WTC11 (cell line): ENCODE measurements at regions not wholly inside any gene's neighbourhood (a gene's known extent, or its start where the extent isn't known, plus 50 kb on each side); places are given as distances from the start of the nearest gene placed in this dataset.

ENCODE experiments used
- ATAC-seq: fragments of 200-7000 bp; cut with Tn5 transposase; 2 replicates; pipeline ENCODE4 v1.10.0; 2021; ENCODE audit warnings: mild to moderate bottlenecking, moderate library complexity
- CTCF ChIA-PET: fragments of 300-600 bp; sonication (Branson Sonifier 250); formaldehyde crosslinking; loops from one replicate; lab custom pipeline; 2021; ENCODE audit warnings: antibody characterized with exemption; lab: Charles Lee
- POLR2A ChIA-PET: fragments of 350-600 bp; sonication (Branson Sonifier 250); formaldehyde crosslinking; loops from one replicate; lab custom pipeline; 2021; ENCODE audit warnings: antibody characterized with exemption; lab: Charles Lee
- DNase-seq: peaks from one replicate; pipeline ENCODE4 v3.0.0; 2021; ENCODE audit warnings: low spot score
- H3K27ac Mint-ChIP-seq: 2 replicates; pipeline ENCODE4 v1.8.0; 2021; ENCODE audit warnings: mixed read lengths
- H3K27me3 Mint-ChIP-seq: 2 replicates; pipeline ENCODE4 v1.8.0; 2021; ENCODE audit warnings: low read depth, mild to moderate bottlenecking, moderate library complexity, mixed read lengths
- H3K36me3 Mint-ChIP-seq: 2 replicates; pipeline ENCODE4 v1.8.0; 2021; ENCODE audit warnings: mixed read lengths
- H3K4me1 Mint-ChIP-seq: 2 replicates; pipeline ENCODE4 v1.8.0; 2022; ENCODE audit warnings: mixed read lengths
- H3K4me3 Mint-ChIP-seq: 2 replicates; pipeline ENCODE4 v1.8.0; 2021; ENCODE audit warnings: mild to moderate bottlenecking, moderate library complexity, mixed read lengths
- H3K9me3 Mint-ChIP-seq: 2 replicates; pipeline ENCODE4 v1.8.0; 2021; ENCODE audit warnings: mixed read lengths
- MXD4 ChIP-seq: fragments of 250-450 bp; sonication (Bioruptor Pico); IDR thresholded peaks from 2 replicates; pipeline ENCODE4 v1.8.0; 2021; ENCODE audit warnings: mild to moderate bottlenecking, moderate library complexity, borderline replicate concordance
- SMAD4 ChIP-seq: sonication (generic); formaldehyde crosslinking; IDR thresholded peaks from 2 replicates; pipeline ENCODE4 v1.8.0; 2022; ENCODE audit warnings: mild to moderate bottlenecking, missing genetic modification reagents
- SOX15 ChIP-seq: fragments of 250-450 bp; sonication (Bioruptor Pico); IDR thresholded peaks from 2 replicates; pipeline ENCODE4 v1.9.0; 2021; ENCODE audit warnings: mild to moderate bottlenecking
- TCF7 ChIP-seq: sonication (generic); formaldehyde crosslinking; IDR thresholded peaks from 2 replicates; pipeline ENCODE4 v1.8.0; 2022; ENCODE audit warnings: mild to moderate bottlenecking, low read depth, missing genetic modification reagents, moderate library complexity
- ZNF232 ChIP-seq: sonication (generic); formaldehyde crosslinking; IDR thresholded peaks from 2 replicates; pipeline ENCODE4 v1.8.0; 2022; ENCODE audit warnings: mild to moderate bottlenecking, missing genetic modification reagents
- TF ChIP-seq, protein P1 (sequence below): sonication (generic); formaldehyde crosslinking; IDR thresholded peaks from 2 replicates; pipeline ENCODE4 v1.8.0; 2022; ENCODE audit warnings: missing genetic modification reagents
- TF ChIP-seq, protein P2 (sequence below): fragments of 250-450 bp; sonication (Bioruptor Pico); conservative IDR thresholded peaks from 2 replicates; pipeline ENCODE4 v1.9.0; 2021; ENCODE audit warnings: mild to moderate bottlenecking
- TF ChIP-seq, protein P3 (sequence below): sonication (generic); formaldehyde crosslinking; IDR thresholded peaks from 2 replicates; pipeline ENCODE4 v1.8.0; 2023; ENCODE audit warnings: mild to moderate bottlenecking, missing genetic modification reagents
- TF ChIP-seq, protein P4 (sequence below): fragments of 250-450 bp; sonication (Bioruptor Pico); IDR thresholded peaks from 2 replicates; pipeline ENCODE4 v1.9.0; 2021; ENCODE audit warnings: mild to moderate bottlenecking, borderline replicate concordance

DNA sequence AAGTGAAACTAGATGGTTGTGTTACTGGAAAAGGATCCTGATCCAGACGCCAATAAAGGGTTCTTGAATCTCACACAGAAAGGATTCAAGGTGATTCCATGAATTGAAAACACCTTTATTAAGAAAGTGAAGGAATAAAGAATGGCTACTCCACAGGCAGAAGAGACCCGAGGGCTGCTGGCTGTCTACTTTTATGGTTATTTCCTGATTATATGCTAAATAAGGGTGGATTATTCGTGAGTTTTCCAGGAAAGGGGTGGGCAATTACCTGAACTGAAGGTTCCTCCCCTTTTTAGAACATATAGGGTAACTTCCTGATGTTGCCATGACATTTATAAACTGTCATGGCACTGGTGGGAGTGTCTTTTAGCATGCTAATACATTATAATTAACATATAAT is 50.9 kb upstream of the WARS2 start:
- ChIA-PET POLR2A (no interaction called here), CTCF (no interaction called here)
- no peak for TF ChIP-seq TCF7 (CRISPR knock-in tag)
- TF ChIP-seq, protein P1, sequence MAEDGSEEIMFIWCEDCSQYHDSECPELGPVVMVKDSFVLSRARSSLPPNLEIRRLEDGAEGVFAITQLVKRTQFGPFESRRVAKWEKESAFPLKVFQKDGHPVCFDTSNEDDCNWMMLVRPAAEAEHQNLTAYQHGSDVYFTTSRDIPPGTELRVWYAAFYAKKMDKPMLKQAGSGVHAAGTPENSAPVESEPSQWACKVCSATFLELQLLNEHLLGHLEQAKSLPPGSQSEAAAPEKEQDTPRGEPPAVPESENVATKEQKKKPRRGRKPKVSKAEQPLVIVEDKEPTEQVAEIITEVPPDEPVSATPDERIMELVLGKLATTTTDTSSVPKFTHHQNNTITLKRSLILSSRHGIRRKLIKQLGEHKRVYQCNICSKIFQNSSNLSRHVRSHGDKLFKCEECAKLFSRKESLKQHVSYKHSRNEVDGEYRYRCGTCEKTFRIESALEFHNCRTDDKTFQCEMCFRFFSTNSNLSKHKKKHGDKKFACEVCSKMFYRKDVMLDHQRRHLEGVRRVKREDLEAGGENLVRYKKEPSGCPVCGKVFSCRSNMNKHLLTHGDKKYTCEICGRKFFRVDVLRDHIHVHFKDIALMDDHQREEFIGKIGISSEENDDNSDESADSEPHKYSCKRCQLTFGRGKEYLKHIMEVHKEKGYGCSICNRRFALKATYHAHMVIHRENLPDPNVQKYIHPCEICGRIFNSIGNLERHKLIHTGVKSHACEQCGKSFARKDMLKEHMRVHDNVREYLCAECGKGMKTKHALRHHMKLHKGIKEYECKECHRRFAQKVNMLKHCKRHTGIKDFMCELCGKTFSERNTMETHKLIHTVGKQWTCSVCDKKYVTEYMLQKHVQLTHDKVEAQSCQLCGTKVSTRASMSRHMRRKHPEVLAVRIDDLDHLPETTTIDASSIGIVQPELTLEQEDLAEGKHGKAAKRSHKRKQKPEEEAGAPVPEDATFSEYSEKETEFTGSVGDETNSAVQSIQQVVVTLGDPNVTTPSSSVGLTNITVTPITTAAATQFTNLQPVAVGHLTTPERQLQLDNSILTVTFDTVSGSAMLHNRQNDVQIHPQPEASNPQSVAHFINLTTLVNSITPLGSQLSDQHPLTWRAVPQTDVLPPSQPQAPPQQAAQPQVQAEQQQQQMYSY (CRISPR knock-in tag) = no peak
- TF ChIP-seq, protein P2, sequence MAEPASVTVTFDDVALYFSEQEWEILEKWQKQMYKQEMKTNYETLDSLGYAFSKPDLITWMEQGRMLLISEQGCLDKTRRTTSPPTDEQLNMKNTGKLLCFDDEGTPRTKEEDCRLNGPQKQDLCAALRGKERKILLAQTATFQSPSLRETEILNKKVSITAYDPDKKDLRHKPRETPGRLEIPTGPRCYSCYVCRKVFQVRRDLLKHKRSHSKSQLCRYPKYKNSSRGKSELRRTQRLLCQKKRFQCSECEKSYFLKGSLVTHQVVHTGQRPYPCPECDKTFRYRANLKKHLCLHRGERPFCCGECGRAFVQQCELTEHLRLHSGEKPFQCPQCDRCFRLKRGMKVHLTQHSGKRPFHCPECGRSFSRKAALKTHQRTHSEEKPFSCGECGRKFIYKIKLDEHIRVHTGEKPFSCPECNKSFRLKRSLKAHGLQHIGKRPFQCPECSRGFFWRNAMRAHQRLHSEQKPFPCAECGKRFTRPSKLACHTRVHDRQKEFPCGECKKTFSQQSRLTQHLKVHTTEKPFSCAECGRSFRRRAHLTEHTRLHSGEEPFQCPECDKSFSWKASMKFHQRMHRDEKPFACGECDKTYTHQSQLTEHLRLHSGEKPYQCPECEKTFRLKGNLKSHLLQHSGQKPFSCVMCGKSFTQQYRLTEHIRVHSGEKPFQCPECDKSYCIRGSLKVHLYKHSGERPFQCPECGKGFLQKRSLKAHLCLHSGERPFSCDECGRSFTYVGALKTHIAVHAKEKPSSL (CRISPR knock-in tag) = no peak
- TF ChIP-seq, protein P3, sequence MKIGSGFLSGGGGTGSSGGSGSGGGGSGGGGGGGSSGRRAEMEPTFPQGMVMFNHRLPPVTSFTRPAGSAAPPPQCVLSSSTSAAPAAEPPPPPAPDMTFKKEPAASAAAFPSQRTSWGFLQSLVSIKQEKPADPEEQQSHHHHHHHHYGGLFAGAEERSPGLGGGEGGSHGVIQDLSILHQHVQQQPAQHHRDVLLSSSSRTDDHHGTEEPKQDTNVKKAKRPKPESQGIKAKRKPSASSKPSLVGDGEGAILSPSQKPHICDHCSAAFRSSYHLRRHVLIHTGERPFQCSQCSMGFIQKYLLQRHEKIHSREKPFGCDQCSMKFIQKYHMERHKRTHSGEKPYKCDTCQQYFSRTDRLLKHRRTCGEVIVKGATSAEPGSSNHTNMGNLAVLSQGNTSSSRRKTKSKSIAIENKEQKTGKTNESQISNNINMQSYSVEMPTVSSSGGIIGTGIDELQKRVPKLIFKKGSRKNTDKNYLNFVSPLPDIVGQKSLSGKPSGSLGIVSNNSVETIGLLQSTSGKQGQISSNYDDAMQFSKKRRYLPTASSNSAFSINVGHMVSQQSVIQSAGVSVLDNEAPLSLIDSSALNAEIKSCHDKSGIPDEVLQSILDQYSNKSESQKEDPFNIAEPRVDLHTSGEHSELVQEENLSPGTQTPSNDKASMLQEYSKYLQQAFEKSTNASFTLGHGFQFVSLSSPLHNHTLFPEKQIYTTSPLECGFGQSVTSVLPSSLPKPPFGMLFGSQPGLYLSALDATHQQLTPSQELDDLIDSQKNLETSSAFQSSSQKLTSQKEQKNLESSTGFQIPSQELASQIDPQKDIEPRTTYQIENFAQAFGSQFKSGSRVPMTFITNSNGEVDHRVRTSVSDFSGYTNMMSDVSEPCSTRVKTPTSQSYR = no peak
- no peak for TF ChIP-seq MXD4 (CRISPR knock-in tag)
- TF ChIP-seq SOX15 (CRISPR knock-in tag) = no peak
- TF ChIP-seq, protein P4, sequence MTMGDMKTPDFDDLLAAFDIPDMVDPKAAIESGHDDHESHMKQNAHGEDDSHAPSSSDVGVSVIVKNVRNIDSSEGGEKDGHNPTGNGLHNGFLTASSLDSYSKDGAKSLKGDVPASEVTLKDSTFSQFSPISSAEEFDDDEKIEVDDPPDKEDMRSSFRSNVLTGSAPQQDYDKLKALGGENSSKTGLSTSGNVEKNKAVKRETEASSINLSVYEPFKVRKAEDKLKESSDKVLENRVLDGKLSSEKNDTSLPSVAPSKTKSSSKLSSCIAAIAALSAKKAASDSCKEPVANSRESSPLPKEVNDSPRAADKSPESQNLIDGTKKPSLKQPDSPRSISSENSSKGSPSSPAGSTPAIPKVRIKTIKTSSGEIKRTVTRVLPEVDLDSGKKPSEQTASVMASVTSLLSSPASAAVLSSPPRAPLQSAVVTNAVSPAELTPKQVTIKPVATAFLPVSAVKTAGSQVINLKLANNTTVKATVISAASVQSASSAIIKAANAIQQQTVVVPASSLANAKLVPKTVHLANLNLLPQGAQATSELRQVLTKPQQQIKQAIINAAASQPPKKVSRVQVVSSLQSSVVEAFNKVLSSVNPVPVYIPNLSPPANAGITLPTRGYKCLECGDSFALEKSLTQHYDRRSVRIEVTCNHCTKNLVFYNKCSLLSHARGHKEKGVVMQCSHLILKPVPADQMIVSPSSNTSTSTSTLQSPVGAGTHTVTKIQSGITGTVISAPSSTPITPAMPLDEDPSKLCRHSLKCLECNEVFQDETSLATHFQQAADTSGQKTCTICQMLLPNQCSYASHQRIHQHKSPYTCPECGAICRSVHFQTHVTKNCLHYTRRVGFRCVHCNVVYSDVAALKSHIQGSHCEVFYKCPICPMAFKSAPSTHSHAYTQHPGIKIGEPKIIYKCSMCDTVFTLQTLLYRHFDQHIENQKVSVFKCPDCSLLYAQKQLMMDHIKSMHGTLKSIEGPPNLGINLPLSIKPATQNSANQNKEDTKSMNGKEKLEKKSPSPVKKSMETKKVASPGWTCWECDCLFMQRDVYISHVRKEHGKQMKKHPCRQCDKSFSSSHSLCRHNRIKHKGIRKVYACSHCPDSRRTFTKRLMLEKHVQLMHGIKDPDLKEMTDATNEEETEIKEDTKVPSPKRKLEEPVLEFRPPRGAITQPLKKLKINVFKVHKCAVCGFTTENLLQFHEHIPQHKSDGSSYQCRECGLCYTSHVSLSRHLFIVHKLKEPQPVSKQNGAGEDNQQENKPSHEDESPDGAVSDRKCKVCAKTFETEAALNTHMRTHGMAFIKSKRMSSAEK (CRISPR knock-in tag) = no peak
- TF ChIP-seq SMAD4 (CRISPR knock-in tag) = no peak
- Mint-ChIP-seq H3K27ac (no peak overlapping the region), H3K27me3 (no peaks in the 10 kb centered on the region), H3K4me1 (no peaks in the 10 kb centered on the region), H3K36me3 (no peaks in the 10 kb centered on the region), H3K9me3 (peaks cover 4% of the 10 kb centered on the region), H3K4me3 (no peak overlapping the region)
- no peak for DNase-seq
- ATAC-seq = no peak

DNA sequence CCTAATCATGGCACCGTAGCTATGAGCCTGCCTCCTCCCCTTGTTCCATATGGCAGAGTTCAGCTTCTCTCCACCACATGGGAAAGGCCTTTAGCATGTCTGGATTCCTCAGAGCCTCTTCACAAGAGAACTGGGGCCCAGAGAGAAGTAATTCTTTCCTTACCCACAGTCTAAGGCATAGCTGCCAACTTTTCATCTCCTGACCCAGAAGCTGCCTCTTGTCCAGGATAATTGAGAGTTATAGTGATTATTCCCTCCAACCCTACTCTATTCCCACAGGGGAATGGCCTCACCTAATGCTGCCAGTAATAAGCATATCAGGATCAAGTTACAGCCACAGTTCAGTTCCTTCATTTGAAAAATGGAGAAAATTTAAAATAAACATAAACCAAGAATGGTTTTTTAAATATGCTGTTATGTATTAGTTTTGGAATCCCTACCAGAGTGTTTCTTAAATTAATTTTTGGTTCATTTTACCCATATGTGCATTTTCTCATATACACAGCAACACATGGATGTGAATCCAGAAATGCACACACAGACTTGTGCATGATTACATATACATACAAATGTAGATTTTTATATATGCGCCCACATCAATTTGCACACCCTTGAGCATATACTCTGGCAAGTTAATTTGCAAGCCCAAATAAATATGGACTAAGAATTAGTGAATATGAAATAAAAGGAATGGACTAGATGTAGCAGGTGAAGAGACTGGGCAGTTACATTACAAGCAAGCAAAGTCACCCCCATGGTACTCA is 63.9 kb upstream of the WARS2 start:
- H3K27me3 Mint-ChIP-seq = no peaks in the 10 kb centered on the region; the same call in 1 of the 2 replicates
- TF ChIP-seq ZNF232 (CRISPR knock-in tag) = no peak
- H3K36me3 Mint-ChIP-seq = peaks cover 8% of the 10 kb centered on the region
- ChIA-PET POLR2A (no interaction called here), CTCF (no interaction called here)
- no peaks in the 10 kb centered on the region for H3K4me1 Mint-ChIP-seq
- H3K9me3 Mint-ChIP-seq = peaks cover 28% of the 10 kb centered on the region
- no peak overlapping the region for H3K4me3 Mint-ChIP-seq
- H3K27ac Mint-ChIP-seq = no peak overlapping the region
- no peak for ATAC-seq
- no peak for DNase-seq
